ENCODE measurements at regions not wholly inside any gene's neighbourhood (a gene's known extent, or its start where the extent isn't known, plus 50 kb on each side); places are given as distances from the start of the nearest gene placed in this dataset.
A peak's percentile ranks its signal among the peaks of the same experiment; 100 is the strongest.

GRCh38 chr2:223418604-223419199 lies 183.5 kb downstream of the SCG2 start:
- intact Hi-C loops (cut with DNase I), result no loop called here
- DNase-seq (ENCODE audit: missing footprints) (no peak), ATAC-seq (no peak)

GRCh38 chr2:223420048-223420447 lies 182.1 kb downstream of the SCG2 start:
- no peak for ATAC-seq
- DNase-seq (ENCODE audit: missing footprints), result no peak
- intact Hi-C loops (cut with DNase I), result no loop called here

GRCh38 chr2:223431479-223431878 lies 170.7 kb downstream of the SCG2 start:
- no peak for DNase-seq (ENCODE audit: missing footprints)
- ATAC-seq, result no peak
- intact Hi-C loops (cut with DNase I), result no loop called here

GRCh38 chr2:223433461-223433860 lies 168.7 kb downstream of the SCG2 start:
- DNase-seq (ENCODE audit: missing footprints) (no peak), ATAC-seq (no peak)
- intact Hi-C loops (cut with DNase I), result no loop called here

GRCh38 chr2:223437788-223438187 lies 164.4 kb downstream of the SCG2 start:
- intact Hi-C loops (cut with DNase I), result no loop called here
- ATAC-seq (no peak), DNase-seq (ENCODE audit: missing footprints) (no peak)

GRCh38 chr2:223439184-223439583 lies 163.0 kb downstream of the SCG2 start:
- DNase-seq (ENCODE audit: missing footprints), result no peak

GRCh38 chr2:223439786-223440185 lies 162.4 kb downstream of the SCG2 start:
- ATAC-seq (no peak), DNase-seq (ENCODE audit: missing footprints) (no peak)
- intact Hi-C loops (cut with DNase I), result no loop called here

More at GRCh38 chr2:223439184-223439583, 163.0 kb downstream of the SCG2 start:
- intact Hi-C loops (cut with DNase I), result no loop called here
- no peak for ATAC-seq

GRCh38 chr2:223442847-223443246 lies 159.3 kb downstream of the SCG2 start:
- DNase-seq (ENCODE audit: missing footprints) (no peak), ATAC-seq (no peak)
- intact Hi-C loops (cut with DNase I), result no loop called here

- ATAC-seq, result no peak
- intact Hi-C loops (cut with DNase I), result loop anchor here (10.0 kb wide), 1 partner anchor 475 kb away; no protein-coding TSS in a partner anchor
- DNase-seq (ENCODE audit: missing footprints), result no peak
Measured at GRCh38 chr2:223450246-223450645, 151.9 kb downstream of the SCG2 start.

GRCh38 chr2:223457301-223457700 lies 144.9 kb downstream of the SCG2 start:
- DNase-seq (ENCODE audit: missing footprints) (no peak), ATAC-seq (no peak)
- intact Hi-C loops (cut with DNase I), result loop anchor here (10.0 kb wide), 1 partner anchor 482 kb away; no protein-coding TSS in a partner anchor

GRCh38 chr2:223459328-223459939 lies 142.7 kb downstream of the SCG2 start:
- intact Hi-C loops (cut with DNase I), result loop anchor here (10.0 kb wide), 1 partner anchor 485 kb away; no protein-coding TSS in a partner anchor
- ATAC-seq, result no peak
- no peak for DNase-seq (ENCODE audit: missing footprints)

GRCh38 chr2:223460209-223460608 lies 142.0 kb downstream of the SCG2 start:
- no peak for DNase-seq (ENCODE audit: missing footprints)
- intact Hi-C loops (cut with DNase I), result loop anchor here (10.0 kb wide), 1 partner anchor 145 kb away; the partner anchor contains the start of gene SCG2
- no peak for ATAC-seq

GRCh38 chr2:223460774-223461211 lies 141.4 kb downstream of the SCG2 start:
- DNase-seq (ENCODE audit: missing footprints), result no peak
- intact Hi-C loops (cut with DNase I), result loop anchor here (10.0 kb wide), 1 partner anchor 144 kb away; the partner anchor contains the start of gene SCG2
- no peak for ATAC-seq

GRCh38 chr2:223464071-223464470 lies 138.1 kb downstream of the SCG2 start:
- ATAC-seq (no peak), DNase-seq (ENCODE audit: missing footprints) (no peak)
- intact Hi-C loops (cut with DNase I), result loop anchor here (10.0 kb wide), 1 partner anchor 141 kb away; the partner anchor contains the start of gene SCG2

- intact Hi-C loops (cut with DNase I), result loop anchor here (10.0 kb wide), 1 partner anchor 139 kb away; the partner anchor contains the start of gene SCG2
- ATAC-seq (peak; percentile 88), DNase-seq (ENCODE audit: missing footprints) (peak; percentile 76)
Measured at GRCh38 chr2:223465793-223466192, 136.4 kb downstream of the SCG2 start.

GRCh38 chr2:223467196-223467595 lies 135.0 kb downstream of the SCG2 start:
- DNase-seq (ENCODE audit: missing footprints), result no peak
- intact Hi-C loops (cut with DNase I), result loop anchor here (10.0 kb wide), 1 partner anchor 138 kb away; the partner anchor contains the start of gene SCG2
- no peak for ATAC-seq

- DNase-seq (ENCODE audit: missing footprints) (peak; percentile 69), ATAC-seq (peak; percentile 74)
- intact Hi-C loops (cut with DNase I), result loop anchor here (10.0 kb wide), 1 partner anchor 135 kb away; the partner anchor contains the start of gene SCG2
Measured at GRCh38 chr2:223469270-223470046, 132.7 kb downstream of the SCG2 start.

GRCh38 chr2:223470602-223471001 lies 131.6 kb downstream of the SCG2 start:
- intact Hi-C loops (cut with DNase I), result no loop called here
- DNase-seq (ENCODE audit: missing footprints) (no peak), ATAC-seq (no peak)

GRCh38 chr2:223472771-223473170 lies 129.4 kb downstream of the SCG2 start:
- ATAC-seq (no peak), DNase-seq (ENCODE audit: missing footprints) (no peak)
- intact Hi-C loops (cut with DNase I), result no loop called here

Data from Right ventricle myocardium inferior (tissue), 1 donor.